ENCODE measurements at regions not wholly inside any gene's neighbourhood (a gene's known extent, or its start where the extent isn't known, plus 50 kb on each side); places are given as distances from the start of the nearest gene placed in this dataset.
A peak's percentile ranks its signal among the peaks of the same experiment; 100 is the strongest.

- DNase-seq (ENCODE audit: low read depth in 4 of 6, low spot score in 6 of 6): peak in 1 of 6 donors; percentile 17
- H3K4me3 ChIP-seq (ENCODE audit: low read depth, low read length): no peak overlapping the region
- no peak overlapping the region for H3K27ac ChIP-seq (ENCODE audit: low read depth, low read length)
- no peaks in the 10 kb centered on the region for H3K9me3 ChIP-seq (ENCODE audit: control insufficient read depth, insufficient read depth, low read length)
- H3K4me1 ChIP-seq (ENCODE audit: control insufficient read depth, insufficient read depth, low read length): no peaks in the 10 kb centered on the region
- no peaks in the 10 kb centered on the region for H3K27me3 ChIP-seq (ENCODE audit: control insufficient read depth, insufficient read depth, low read length)
- H3K36me3 ChIP-seq (ENCODE audit: control insufficient read depth, insufficient read depth, low read length): no peaks in the 10 kb centered on the region
These were observed 732.8 kb upstream of the CITED2 start for GRCh38 chr6:140107216-140107615.

GRCh38 chr6:140105857-140106256 lies 731.4 kb upstream of the CITED2 start:
- no peaks in the 10 kb centered on the region for H3K9me3 ChIP-seq (ENCODE audit: control insufficient read depth, insufficient read depth, low read length)
- H3K27ac ChIP-seq (ENCODE audit: low read depth, low read length): no peak overlapping the region
- peak in 1 of 6 donors; percentile 37 for DNase-seq (ENCODE audit: low read depth in 4 of 6, low spot score in 6 of 6)
- H3K4me1 ChIP-seq (ENCODE audit: control insufficient read depth, insufficient read depth, low read length): no peaks in the 10 kb centered on the region
- no peaks in the 10 kb centered on the region for H3K27me3 ChIP-seq (ENCODE audit: control insufficient read depth, insufficient read depth, low read length)
- no peaks in the 10 kb centered on the region for H3K36me3 ChIP-seq (ENCODE audit: control insufficient read depth, insufficient read depth, low read length)
- H3K4me3 ChIP-seq (ENCODE audit: low read depth, low read length): no peak overlapping the region
- WGBS (ENCODE audit: insufficient coverage): no CpG with 5 or more reads among the region's 6 CpGs

GRCh38 chr6:140105241-140105640 lies 730.8 kb upstream of the CITED2 start:
- WGBS (ENCODE audit: insufficient coverage): 75% methylated on average over 2 of the region's 3 CpGs
- no peaks in the 10 kb centered on the region for H3K27me3 ChIP-seq (ENCODE audit: control insufficient read depth, insufficient read depth, low read length)
- no peaks in the 10 kb centered on the region for H3K9me3 ChIP-seq (ENCODE audit: control insufficient read depth, insufficient read depth, low read length)
- H3K4me1 ChIP-seq (ENCODE audit: control insufficient read depth, insufficient read depth, low read length): no peaks in the 10 kb centered on the region
- H3K36me3 ChIP-seq (ENCODE audit: control insufficient read depth, insufficient read depth, low read length): no peaks in the 10 kb centered on the region
- DNase-seq (ENCODE audit: low read depth in 4 of 6, low spot score in 6 of 6): peak in 1 of 6 donors; percentile 26
- no peak overlapping the region for H3K4me3 ChIP-seq (ENCODE audit: low read depth, low read length)
- H3K27ac ChIP-seq (ENCODE audit: low read depth, low read length): no peak overlapping the region

GRCh38 chr6:140101818-140102217 lies 727.4 kb upstream of the CITED2 start:
- no peak for DNase-seq (ENCODE audit: low read depth in 4 of 6, low spot score in 6 of 6)
- Histone ChIP-seq H3K36me3 (ENCODE audit: control insufficient read depth, insufficient read depth, low read length) (no peaks in the 10 kb centered on the region), H3K4me1 (ENCODE audit: control insufficient read depth, insufficient read depth, low read length) (no peaks in the 10 kb centered on the region), H3K9me3 (ENCODE audit: control insufficient read depth, insufficient read depth, low read length) (no peaks in the 10 kb centered on the region), H3K4me3 (ENCODE audit: low read depth, low read length) (no peak overlapping the region), H3K27me3 (ENCODE audit: control insufficient read depth, insufficient read depth, low read length) (no peaks in the 10 kb centered on the region), H3K27ac (ENCODE audit: low read depth, low read length) (no peak overlapping the region)

- no CpG with 5 or more reads among the region's 3 CpGs for whole genome bisulfite sequencing (ENCODE audit: insufficient coverage)
- no peak for DNase-seq (ENCODE audit: low read depth in 4 of 6, low spot score in 6 of 6)
- no peaks in the 10 kb centered on the region for H3K36me3 ChIP-seq (ENCODE audit: control insufficient read depth, insufficient read depth, low read length)
These were observed 726.9 kb upstream of the CITED2 start for GRCh38 chr6:140101367-140101766.

GRCh38 chr6:140095532-140095931 lies 721.1 kb upstream of the CITED2 start:
- H3K4me3 ChIP-seq (ENCODE audit: low read depth, low read length): no peak overlapping the region
- no peaks in the 10 kb centered on the region for H3K36me3 ChIP-seq (ENCODE audit: control insufficient read depth, insufficient read depth, low read length)
- WGBS (ENCODE audit: insufficient coverage): no CpG with 5 or more reads among the region's 2 CpGs
- H3K27me3 ChIP-seq (ENCODE audit: control insufficient read depth, insufficient read depth, low read length): no peaks in the 10 kb centered on the region
- H3K9me3 ChIP-seq (ENCODE audit: control insufficient read depth, insufficient read depth, low read length): no peaks in the 10 kb centered on the region
- no peaks in the 10 kb centered on the region for H3K4me1 ChIP-seq (ENCODE audit: control insufficient read depth, insufficient read depth, low read length)
- no peak overlapping the region for H3K27ac ChIP-seq (ENCODE audit: low read depth, low read length)
- peak in 1 of 6 donors; percentile 34 for DNase-seq (ENCODE audit: low read depth in 4 of 6, low spot score in 6 of 6)

More at GRCh38 chr6:140101367-140101766, 726.9 kb upstream of the CITED2 start:
- Histone ChIP-seq H3K27ac (ENCODE audit: low read depth, low read length) (no peak overlapping the region), H3K4me1 (ENCODE audit: control insufficient read depth, insufficient read depth, low read length) (no peaks in the 10 kb centered on the region), H3K9me3 (ENCODE audit: control insufficient read depth, insufficient read depth, low read length) (no peaks in the 10 kb centered on the region), H3K27me3 (ENCODE audit: control insufficient read depth, insufficient read depth, low read length) (no peaks in the 10 kb centered on the region), H3K4me3 (ENCODE audit: low read depth, low read length) (no peak overlapping the region)

- Histone ChIP-seq H3K4me3 (ENCODE audit: low read depth, low read length) (no peak overlapping the region), H3K27me3 (ENCODE audit: control insufficient read depth, insufficient read depth, low read length) (no peaks in the 10 kb centered on the region), H3K9me3 (ENCODE audit: control insufficient read depth, insufficient read depth, low read length) (no peaks in the 10 kb centered on the region), H3K27ac (ENCODE audit: low read depth, low read length) (no peak overlapping the region), H3K4me1 (ENCODE audit: control insufficient read depth, insufficient read depth, low read length) (no peaks in the 10 kb centered on the region), H3K36me3 (ENCODE audit: control insufficient read depth, insufficient read depth, low read length) (no peaks in the 10 kb centered on the region)
- WGBS (ENCODE audit: insufficient coverage): no CpG with 5 or more reads among the region's 1 CpG
- no peak for DNase-seq (ENCODE audit: low read depth in 4 of 6, low spot score in 6 of 6)
These were observed 717.4 kb upstream of the CITED2 start for GRCh38 chr6:140091895-140092294.

- Histone ChIP-seq H3K4me3 (ENCODE audit: low read depth, low read length) (no peak overlapping the region), H3K27ac (ENCODE audit: low read depth, low read length) (no peak overlapping the region), H3K27me3 (ENCODE audit: control insufficient read depth, insufficient read depth, low read length) (no peaks in the 10 kb centered on the region), H3K36me3 (ENCODE audit: control insufficient read depth, insufficient read depth, low read length) (no peaks in the 10 kb centered on the region), H3K9me3 (ENCODE audit: control insufficient read depth, insufficient read depth, low read length) (no peaks in the 10 kb centered on the region), H3K4me1 (ENCODE audit: control insufficient read depth, insufficient read depth, low read length) (no peaks in the 10 kb centered on the region)
- DNase-seq (ENCODE audit: low read depth in 4 of 6, low spot score in 6 of 6): no peak
- WGBS (ENCODE audit: insufficient coverage): 50% methylated on average over 1 of the region's 3 CpGs
These were observed 716.4 kb upstream of the CITED2 start for GRCh38 chr6:140090871-140091270.

- Histone ChIP-seq H3K4me3 (ENCODE audit: low read depth, low read length) (no peak overlapping the region), H3K36me3 (ENCODE audit: control insufficient read depth, insufficient read depth, low read length) (no peaks in the 10 kb centered on the region), H3K27ac (ENCODE audit: low read depth, low read length) (no peak overlapping the region), H3K4me1 (ENCODE audit: control insufficient read depth, insufficient read depth, low read length) (no peaks in the 10 kb centered on the region), H3K27me3 (ENCODE audit: control insufficient read depth, insufficient read depth, low read length) (no peaks in the 10 kb centered on the region), H3K9me3 (ENCODE audit: control insufficient read depth, insufficient read depth, low read length) (no peaks in the 10 kb centered on the region)
- WGBS (ENCODE audit: insufficient coverage): no CpG with 5 or more reads among the region's 3 CpGs
- no peak for DNase-seq (ENCODE audit: low read depth in 4 of 6, low spot score in 6 of 6)
These were observed 708.9 kb upstream of the CITED2 start for GRCh38 chr6:140083375-140083774.

GRCh38 chr6:140082867-140083297 lies 708.4 kb upstream of the CITED2 start:
- WGBS (ENCODE audit: insufficient coverage): no CpG with 5 or more reads among the region's 1 CpG
- Histone ChIP-seq H3K9me3 (ENCODE audit: control insufficient read depth, insufficient read depth, low read length) (no peaks in the 10 kb centered on the region), H3K36me3 (ENCODE audit: control insufficient read depth, insufficient read depth, low read length) (no peaks in the 10 kb centered on the region), H3K4me3 (ENCODE audit: low read depth, low read length) (no peak overlapping the region), H3K27ac (ENCODE audit: low read depth, low read length) (no peak overlapping the region), H3K27me3 (ENCODE audit: control insufficient read depth, insufficient read depth, low read length) (no peaks in the 10 kb centered on the region), H3K4me1 (ENCODE audit: control insufficient read depth, insufficient read depth, low read length) (no peaks in the 10 kb centered on the region)
- DNase-seq (ENCODE audit: low read depth in 4 of 6, low spot score in 6 of 6): no peak
